ENCODE measurements at regions not wholly inside any gene's neighbourhood (a gene's known extent, or its start where the extent isn't known, plus 50 kb on each side); places are given as distances from the start of the nearest gene placed in this dataset.

DNA sequence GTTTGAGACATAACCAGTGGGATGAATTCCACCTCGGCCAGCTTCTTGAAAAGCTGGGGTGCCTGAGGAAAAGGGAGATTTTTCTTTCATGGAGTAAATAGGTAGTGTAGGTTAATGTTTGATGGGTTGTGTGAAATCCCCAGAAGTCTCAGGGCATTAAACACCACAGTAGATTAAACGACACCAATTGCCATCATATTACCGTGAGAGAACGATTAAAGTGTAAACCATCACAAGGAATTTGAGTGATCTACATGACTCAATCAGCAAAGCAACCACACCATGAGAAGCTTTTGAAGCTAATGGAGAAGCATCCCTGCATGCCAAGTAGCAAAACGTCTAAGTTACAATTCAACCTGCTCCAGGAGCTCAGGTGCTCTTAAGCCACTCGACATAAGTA lies 322.5 kb upstream of the GATB start:
- TF ChIP-seq CTCF (IDR thresholded peaks at IDR 0.05) (no peak), POLR2A (IDR thresholded peaks at IDR 0.05) (no peak), POLR2AphosphoS5 (IDR thresholded peaks at IDR 0.05) (no peak), EP300 (IDR thresholded peaks at IDR 0.05) (no peak)

Measured in upper lobe of left lung (tissue), 4 donors.